ENCODE measurements at regions not wholly inside any gene's neighbourhood (a gene's known extent, or its start where the extent isn't known, plus 50 kb on each side); places are given as distances from the start of the nearest gene placed in this dataset.
"Not testable (repeated sequence)": the region's sequence is repeated elsewhere in the genome, so short reads cannot be mapped to it uniquely, and the experiment has no call there.

GRCh38 chr9:113664181-113664875 is 200.8 kb downstream of the RGS3 start:
- DNase-seq (ENCODE audit: low read depth in 3 of 3, low spot score in 1 of 3), result no peak

DNA sequence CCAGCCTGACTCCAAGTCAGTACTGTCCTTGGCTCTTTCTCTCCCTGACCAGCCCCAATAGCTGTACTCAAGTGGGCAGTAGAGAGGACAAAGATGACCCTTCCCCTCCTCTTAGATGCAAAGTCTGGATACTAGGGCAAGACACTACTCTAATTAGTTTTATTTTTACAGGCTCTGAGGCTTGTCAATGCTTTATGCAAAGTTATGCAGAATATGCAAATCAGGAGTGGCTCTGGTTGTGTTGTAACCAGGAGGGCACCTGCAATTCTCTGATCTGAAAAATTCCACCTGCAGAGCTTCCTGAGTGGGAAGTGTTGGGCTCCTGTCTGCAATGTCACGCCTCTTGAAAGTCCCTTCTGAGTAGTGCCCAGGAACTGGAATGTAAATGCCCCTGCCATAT is 201.5 kb downstream of the RGS3 start:
- DNase-seq (ENCODE audit: low read depth in 3 of 3, low spot score in 1 of 3), result no peak

GRCh38 chr9:113665756-113666155 is 202.2 kb downstream of the RGS3 start:
- no peak for DNase-seq (ENCODE audit: low read depth in 3 of 3, low spot score in 1 of 3)

DNA sequence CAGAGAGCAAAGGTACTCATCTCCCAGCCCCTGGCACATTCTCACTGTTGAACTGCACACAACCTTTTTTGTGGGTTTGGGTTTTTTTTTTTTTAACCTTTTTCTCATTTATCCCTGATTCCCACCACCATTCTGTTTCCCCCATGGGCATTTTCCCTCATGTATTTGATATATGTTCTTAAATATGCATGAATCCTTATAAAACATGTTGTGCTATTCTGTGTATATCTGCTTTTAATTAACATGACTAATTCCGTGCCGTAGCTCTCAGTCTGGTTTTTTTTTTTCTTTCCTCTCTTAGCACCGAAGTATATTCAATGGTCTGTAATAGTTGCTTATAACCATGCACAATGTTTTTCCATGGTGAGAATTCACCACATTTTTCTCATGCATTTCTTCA is 204.5 kb downstream of the RGS3 start:
- no peak for DNase-seq (ENCODE audit: low read depth in 3 of 3, low spot score in 1 of 3)

DNA sequence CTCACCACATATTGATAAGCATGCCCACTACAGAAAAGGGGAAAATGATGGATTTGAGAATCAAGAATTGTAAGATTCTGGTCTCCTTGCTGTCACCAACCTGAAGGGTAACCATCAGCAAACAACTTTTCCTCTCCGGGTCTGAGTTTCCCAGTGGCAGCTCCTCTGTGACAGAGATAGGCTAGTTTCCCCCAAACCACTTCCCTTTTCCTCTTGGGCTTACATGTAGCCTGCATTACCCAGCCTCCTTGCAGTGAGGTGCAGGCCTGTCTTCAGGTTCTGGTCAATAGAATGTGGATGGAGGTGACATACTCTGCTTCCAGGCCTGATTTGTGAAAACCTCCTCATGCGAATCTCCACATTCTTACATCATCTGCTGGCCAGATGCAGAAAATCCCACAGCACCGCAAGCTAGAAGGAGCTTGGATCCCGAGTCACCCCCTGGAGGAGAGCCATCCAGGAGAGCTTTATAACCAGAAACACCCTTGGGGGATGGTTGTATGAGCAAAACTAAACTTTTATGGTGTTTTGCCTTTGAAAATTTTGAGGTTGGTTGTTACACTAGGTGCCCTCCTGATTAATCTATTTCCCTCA is 206.1 kb downstream of the RGS3 start:
- DNase-seq (ENCODE audit: low read depth in 3 of 3, low spot score in 1 of 3), result no peak

GRCh38 chr9:113673726-113674125 is 202.4 kb upstream of the ZNF618 start:
- DNase-seq (ENCODE audit: low read depth in 3 of 3, low spot score in 1 of 3), result no peak

- no peak for DNase-seq (ENCODE audit: low read depth in 3 of 3, low spot score in 1 of 3)
These were observed 201.7 kb upstream of the ZNF618 start for GRCh38 chr9:113674436-113674835.

GRCh38 chr9:113675475-113675941 is 200.6 kb upstream of the ZNF618 start:
- no peak for DNase-seq (ENCODE audit: low read depth in 3 of 3, low spot score in 1 of 3)

GRCh38 chr9:113677057-113677456 is 199.1 kb upstream of the ZNF618 start:
- no peak for DNase-seq (ENCODE audit: low read depth in 3 of 3, low spot score in 1 of 3)

DNA sequence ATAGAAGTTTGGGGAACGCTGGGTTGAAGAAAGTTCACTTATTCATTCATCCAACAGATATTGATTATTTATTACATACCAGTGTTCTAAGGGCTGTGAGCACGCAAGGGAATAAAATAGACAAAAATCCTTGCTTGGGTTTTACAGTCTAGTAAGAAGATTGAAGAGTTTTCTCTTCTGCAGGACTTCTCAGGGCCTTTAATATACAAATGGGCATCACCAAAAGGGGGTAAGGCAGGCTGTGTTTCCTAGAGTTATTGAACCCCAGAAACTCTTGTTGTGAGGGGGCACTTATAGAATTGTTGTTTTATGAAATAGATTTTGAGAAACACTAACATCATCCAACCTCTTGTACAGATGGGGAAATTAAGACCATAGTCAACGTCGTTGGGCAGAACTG is 198.5 kb upstream of the ZNF618 start:
- no peak for DNase-seq (ENCODE audit: low read depth in 3 of 3, low spot score in 1 of 3)

DNA sequence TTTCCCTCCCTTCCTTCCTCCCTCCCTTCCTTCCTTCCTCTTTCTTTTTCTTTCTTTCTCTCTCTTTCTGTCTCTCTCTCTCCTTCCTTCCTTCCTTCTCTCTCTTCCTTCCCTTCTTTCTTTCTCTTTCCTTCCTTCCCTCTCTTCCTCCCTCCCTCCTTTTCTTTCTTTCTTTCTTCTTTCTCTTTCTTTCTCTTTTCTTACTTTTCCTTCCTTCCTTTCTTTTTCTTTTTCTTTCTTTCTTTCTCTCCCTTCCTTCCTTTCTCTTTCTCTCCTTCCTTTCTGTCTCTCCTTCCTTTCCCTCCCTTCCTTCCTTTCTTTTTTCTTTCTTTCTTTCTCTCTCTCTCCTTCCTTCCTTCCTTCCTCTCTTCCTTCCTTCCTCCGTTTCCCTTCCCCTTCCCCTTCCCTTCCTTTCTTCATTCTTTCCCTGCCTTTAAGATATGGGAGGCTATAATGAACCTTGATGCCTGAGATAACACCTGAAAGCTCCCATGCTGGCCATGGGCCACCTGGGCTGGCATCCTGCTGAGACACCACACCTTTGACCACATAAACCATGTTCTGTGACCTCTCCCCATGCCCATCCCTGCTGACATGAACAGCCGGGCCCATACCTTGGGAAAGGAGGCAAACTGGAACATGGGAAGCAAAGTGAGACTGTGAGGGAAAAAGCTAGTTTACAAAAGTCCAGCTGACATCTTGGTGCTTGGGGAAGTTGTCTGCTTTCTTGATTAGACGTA is 197.8 kb upstream of the ZNF618 start:
- DNase-seq (ENCODE audit: low read depth in 3 of 3, low spot score in 1 of 3), result no peak

GRCh38 chr9:113678859-113679256 is 197.3 kb upstream of the ZNF618 start:
- DNase-seq (ENCODE audit: low read depth in 3 of 3, low spot score in 1 of 3), result no peak

DNA sequence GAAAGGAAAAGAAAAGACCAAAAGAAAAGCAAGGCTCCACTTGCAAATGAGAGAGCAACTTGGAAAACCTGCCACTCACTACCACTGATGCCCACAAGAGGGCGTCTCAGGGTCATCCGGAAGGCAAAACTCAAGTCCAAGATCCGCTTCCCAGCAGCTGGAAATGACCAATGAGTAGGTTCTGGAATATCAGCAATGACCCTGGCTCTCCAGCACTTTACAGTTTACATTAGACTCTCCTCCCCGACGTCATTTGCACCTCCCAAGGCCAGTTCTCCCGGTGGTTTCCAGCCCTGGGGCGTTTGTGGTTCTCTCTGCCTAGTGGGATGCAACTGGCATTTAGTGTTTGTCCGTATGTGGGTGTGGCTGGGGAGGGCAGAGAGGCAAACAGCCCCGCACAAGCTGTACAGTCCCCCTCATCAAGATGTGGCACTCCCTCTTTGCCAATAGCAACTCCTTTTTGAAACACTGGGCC is 193.8 kb upstream of the ZNF618 start:
- DNase-seq (ENCODE audit: low read depth in 3 of 3, low spot score in 1 of 3), result peak in 1 of 3 donors; percentile 17

DNA sequence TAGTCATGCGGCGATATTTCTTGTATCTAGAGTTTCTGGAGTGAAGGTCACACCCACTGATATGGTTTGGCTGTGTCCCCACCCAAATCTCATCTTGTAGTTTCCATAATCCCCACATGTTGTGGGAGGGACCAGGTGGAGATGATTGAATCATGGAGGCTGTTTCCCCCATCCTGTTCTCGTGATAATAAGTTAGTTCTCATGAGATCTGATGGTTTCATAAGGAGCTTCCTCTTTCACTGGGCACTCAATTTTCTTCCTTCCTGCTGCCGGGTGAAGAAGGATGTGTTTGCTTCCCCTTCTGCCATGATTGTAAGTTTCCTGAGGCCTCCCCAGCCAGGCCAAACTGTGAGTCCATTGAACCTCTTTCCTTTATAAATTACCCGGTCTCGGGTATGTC is 190.5 kb upstream of the ZNF618 start:
- DNase-seq (ENCODE audit: low read depth in 3 of 3, low spot score in 1 of 3), result not testable (repeated sequence)

GRCh38 chr9:113687107-113687679 is 188.9 kb upstream of the ZNF618 start:
- no peak for DNase-seq (ENCODE audit: low read depth in 3 of 3, low spot score in 1 of 3)

DNA sequence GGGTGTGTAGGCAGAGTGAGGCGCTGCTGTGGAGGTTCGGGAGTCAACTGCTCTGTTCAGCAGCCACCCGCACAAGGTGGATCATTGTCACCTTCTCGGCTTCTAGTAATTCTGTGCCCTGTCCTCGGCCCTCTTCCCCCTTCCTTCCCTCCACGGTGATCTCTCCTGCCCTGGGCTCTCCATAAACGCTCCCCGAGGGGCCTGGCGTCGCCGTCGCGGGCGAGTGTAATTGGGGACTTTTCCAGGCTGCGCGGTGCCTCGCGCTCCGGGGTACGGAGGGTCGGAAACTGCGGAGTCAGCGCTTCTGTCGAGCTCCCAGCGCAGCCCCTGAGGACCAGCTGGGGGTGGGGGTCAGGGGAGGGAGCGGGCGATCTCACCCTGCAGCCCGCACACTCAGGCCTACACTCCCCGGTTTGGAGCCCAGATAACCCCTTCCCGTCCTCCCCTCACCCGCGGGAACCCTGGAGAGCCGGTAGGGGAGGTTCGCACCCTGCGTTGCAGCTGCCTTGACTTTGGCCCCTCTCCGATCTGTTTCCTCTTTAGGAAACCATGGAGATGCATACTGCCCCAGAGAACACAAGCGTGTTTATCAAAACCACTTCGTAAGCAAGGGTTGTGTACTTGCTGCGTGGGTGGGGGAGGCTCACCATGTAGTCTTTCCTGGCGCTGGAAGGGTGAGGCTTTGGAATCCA is 188.3 kb upstream of the ZNF618 start:
- DNase-seq (ENCODE audit: low read depth in 3 of 3, low spot score in 1 of 3), result no peak

GRCh38 chr9:113690055-113690740 is 185.9 kb upstream of the ZNF618 start:
- no peak for DNase-seq (ENCODE audit: low read depth in 3 of 3, low spot score in 1 of 3)

DNA sequence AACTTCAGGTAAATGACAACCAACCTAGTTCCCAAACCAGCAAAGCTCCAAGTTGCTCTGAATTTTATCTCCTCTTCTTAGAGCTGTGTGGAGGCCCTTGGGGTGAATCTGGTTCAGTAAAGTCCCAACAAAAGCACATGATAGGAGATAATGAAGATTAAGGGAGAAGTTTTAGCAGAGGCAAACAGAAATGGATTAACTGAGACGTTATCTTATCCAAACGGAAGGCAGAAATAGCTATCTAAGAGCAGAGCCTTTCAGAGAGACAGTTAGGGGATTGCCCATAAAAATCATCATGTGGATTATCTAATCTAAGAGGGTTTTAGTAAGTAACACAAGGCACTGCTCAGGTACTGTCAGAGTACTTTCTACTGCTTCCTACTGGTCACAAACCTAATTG is 183.9 kb upstream of the ZNF618 start:
- no peak for DNase-seq (ENCODE audit: low read depth in 3 of 3, low spot score in 1 of 3)

DNA sequence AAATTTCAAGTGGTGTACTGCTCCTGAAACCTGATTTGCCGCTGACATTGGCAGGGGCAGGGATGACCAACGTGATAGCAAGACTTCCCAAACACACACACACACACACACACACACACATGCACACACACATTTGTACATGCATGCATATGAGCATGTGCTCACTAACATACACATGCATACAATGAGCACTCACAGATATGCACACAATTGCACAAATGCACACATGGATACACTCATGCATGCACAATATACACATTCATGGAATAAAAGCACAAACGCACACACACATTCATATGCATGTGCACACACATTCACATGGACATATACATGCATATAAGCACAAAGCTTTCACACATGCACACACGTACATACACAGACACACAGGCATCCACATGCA is 181.2 kb upstream of the ZNF618 start:
- no peak for DNase-seq (ENCODE audit: low read depth in 3 of 3, low spot score in 1 of 3)

GRCh38 chr9:113695440-113695851 is 180.7 kb upstream of the ZNF618 start:
- no peak for DNase-seq (ENCODE audit: low read depth in 3 of 3, low spot score in 1 of 3)

GRCh38 chr9:113695901-113696300 is 180.2 kb upstream of the ZNF618 start:
- DNase-seq (ENCODE audit: low read depth in 3 of 3, low spot score in 1 of 3), result no peak

All from stimulated activated CD4-positive, alpha-beta T cell treated with anti-CD3 and anti-CD28 coated beads, TNF-alpha, amount 100 ng/mL, for 1 hour (primary cell).